ENCODE measurements at regions not wholly inside any gene's neighbourhood (a gene's known extent, or its start where the extent isn't known, plus 50 kb on each side); places are given as distances from the start of the nearest gene placed in this dataset.

GRCh38 chr10:10364902-10365301, 652.8 kb upstream of the CELF2 start:
- ATAC-seq (ENCODE audit: low read depth) (no peak), DNase-seq (ENCODE audit: low spot score) (no peak)
- no peak for TF ChIP-seq CTCF (IDR thresholded peaks at IDR 0.05; ENCODE audit: poor library complexity, severe bottlenecking)

GRCh38 chr10:10365676-10366075, 652.0 kb upstream of the CELF2 start:
- Histone ChIP-seq H3K27ac (ENCODE audit: poor library complexity, severe bottlenecking) (no peak overlapping the region), H3K9me3 (ENCODE audit: severe bottlenecking) (no peaks in the 10 kb centered on the region), H3K4me1 (ENCODE audit: insufficient read depth, poor library complexity, severe bottlenecking) (no peaks in the 10 kb centered on the region), H3K36me3 (ENCODE audit: low read depth) (no peaks in the 10 kb centered on the region), H3K27me3 (ENCODE audit: insufficient read depth, poor library complexity, severe bottlenecking) (no peaks in the 10 kb centered on the region), H3K4me3 (ENCODE audit: severe bottlenecking) (no peak overlapping the region)
- ATAC-seq (ENCODE audit: low read depth) (no peak), DNase-seq (ENCODE audit: low spot score) (no peak)
- TF ChIP-seq CTCF (IDR thresholded peaks at IDR 0.05; ENCODE audit: poor library complexity, severe bottlenecking) = no peak

More at GRCh38 chr10:10364902-10365301, 652.8 kb upstream of the CELF2 start:
- Histone ChIP-seq H3K27me3 (ENCODE audit: insufficient read depth, poor library complexity, severe bottlenecking) (no peaks in the 10 kb centered on the region), H3K4me3 (ENCODE audit: severe bottlenecking) (no peak overlapping the region), H3K9me3 (ENCODE audit: severe bottlenecking) (no peaks in the 10 kb centered on the region), H3K36me3 (ENCODE audit: low read depth) (no peaks in the 10 kb centered on the region), H3K4me1 (ENCODE audit: insufficient read depth, poor library complexity, severe bottlenecking) (no peaks in the 10 kb centered on the region), H3K27ac (ENCODE audit: poor library complexity, severe bottlenecking) (no peak overlapping the region)

- Histone ChIP-seq H3K9me3 (ENCODE audit: severe bottlenecking) (no peaks in the 10 kb centered on the region), H3K4me3 (ENCODE audit: severe bottlenecking) (no peak overlapping the region), H3K4me1 (ENCODE audit: insufficient read depth, poor library complexity, severe bottlenecking) (no peaks in the 10 kb centered on the region), H3K27ac (ENCODE audit: poor library complexity, severe bottlenecking) (no peak overlapping the region), H3K27me3 (ENCODE audit: insufficient read depth, poor library complexity, severe bottlenecking) (no peaks in the 10 kb centered on the region), H3K36me3 (ENCODE audit: low read depth) (no peaks in the 10 kb centered on the region)
- DNase-seq (ENCODE audit: low spot score) = no peak
- ATAC-seq (ENCODE audit: low read depth) = no peak
- TF ChIP-seq CTCF (IDR thresholded peaks at IDR 0.05; ENCODE audit: poor library complexity, severe bottlenecking) = no peak
These were observed 650.8 kb upstream of the CELF2 start for GRCh38 chr10:10366836-10367235.

- H3K36me3 ChIP-seq (ENCODE audit: low read depth) = no peaks in the 10 kb centered on the region
- H3K9me3 ChIP-seq (ENCODE audit: severe bottlenecking) = no peaks in the 10 kb centered on the region
- no peaks in the 10 kb centered on the region for H3K4me1 ChIP-seq (ENCODE audit: insufficient read depth, poor library complexity, severe bottlenecking)
- no peak overlapping the region for H3K4me3 ChIP-seq (ENCODE audit: severe bottlenecking)
- ATAC-seq (ENCODE audit: low read depth) = no peak
- H3K27me3 ChIP-seq (ENCODE audit: insufficient read depth, poor library complexity, severe bottlenecking) = no peaks in the 10 kb centered on the region
- no peak for TF ChIP-seq CTCF (IDR thresholded peaks at IDR 0.05; ENCODE audit: poor library complexity, severe bottlenecking)
- DNase-seq (ENCODE audit: low spot score) = no peak
- H3K27ac ChIP-seq (ENCODE audit: poor library complexity, severe bottlenecking) = no peak overlapping the region
These were observed 650.4 kb upstream of the CELF2 start for GRCh38 chr10:10367264-10367663.

GRCh38 chr10:10368951-10369576, 648.6 kb upstream of the CELF2 start:
- H3K4me1 ChIP-seq (ENCODE audit: insufficient read depth, poor library complexity, severe bottlenecking) = no peaks in the 10 kb centered on the region
- TF ChIP-seq CTCF (IDR thresholded peaks at IDR 0.05; ENCODE audit: poor library complexity, severe bottlenecking) = no peak
- H3K9me3 ChIP-seq (ENCODE audit: severe bottlenecking) = no peaks in the 10 kb centered on the region
- DNase-seq (ENCODE audit: low spot score) = no peak
- H3K4me3 ChIP-seq (ENCODE audit: severe bottlenecking) = no peak overlapping the region
- ATAC-seq (ENCODE audit: low read depth) = no peak
- H3K27ac ChIP-seq (ENCODE audit: poor library complexity, severe bottlenecking) = no peak overlapping the region
- H3K36me3 ChIP-seq (ENCODE audit: low read depth) = no peaks in the 10 kb centered on the region
- H3K27me3 ChIP-seq (ENCODE audit: insufficient read depth, poor library complexity, severe bottlenecking) = no peaks in the 10 kb centered on the region

Measured in RWPE2 (cell line).